Left colon (tissue), 2 donors: ENCODE measurements at regions not wholly inside any gene's neighbourhood (a gene's known extent, or its start where the extent isn't known, plus 50 kb on each side); places are given as distances from the start of the nearest gene placed in this dataset.

Experiments used
- ATAC-seq: fragments of 200-7000 bp; cut with Tn5 transposase; one replicate; pipeline ENCODE4 v1.9.1; 2020; ENCODE audit warnings: mild to moderate bottlenecking, moderate library complexity
- DNase-seq, 2 donors: peaks; one replicate each; pipeline ENCODE4 v3.0.0-alpha.2; 2020
- intact Hi-C, 2 donors: fragments of 100-400 bp; cut with DNase I in 1 of 2; cut with micrococcal nuclease in 1 of 2; formaldehyde crosslinking; loops; one replicate each; pipeline versions ENCODE4 v1.11.2 to v1.14.0; 2022; cut with DNase I, micrococcal nuclease
- donor health status: DM: no; HTN: no; CAD: no.
- donor health status: DM: yes; HTN: yes; CAD: no.

GRCh38 chr4:22237155-22237751, 278.6 kb downstream of the ADGRA3 start:
- ATAC-seq (peak; percentile 75), DNase-seq (peak; percentile 79 to 85)
- intact Hi-C loops, result no loop called here

- ATAC-seq (no peak), DNase-seq (no peak)
- intact Hi-C loops, result no loop called here
These were observed 280.2 kb downstream of the ADGRA3 start for GRCh38 chr4:22235698-22236097.

GRCh38 chr4:22233230-22233629, 282.6 kb downstream of the ADGRA3 start:
- intact Hi-C loops, result no loop called here
- ATAC-seq (no peak), DNase-seq (no peak)

- DNase-seq, result no peak
- intact Hi-C loops, result no loop called here
- ATAC-seq, result no peak
These were observed 272.4 kb upstream of the KCNIP4 start for GRCh38 chr4:22220965-22221364.

- ATAC-seq (peak; percentile 71), DNase-seq (no peak)
- intact Hi-C loops, result no loop called here
These were observed 268.9 kb upstream of the KCNIP4 start for GRCh38 chr4:22217480-22217879.

- intact Hi-C loops, result no loop called here
- no peak for ATAC-seq
- DNase-seq, result no peak
These were observed 267.7 kb upstream of the KCNIP4 start for GRCh38 chr4:22216278-22216677.

GRCh38 chr4:22215084-22215483, 266.5 kb upstream of the KCNIP4 start:
- DNase-seq, result no peak
- intact Hi-C loops, result no loop called here
- no peak for ATAC-seq

GRCh38 chr4:22203711-22204011, 255.1 kb upstream of the KCNIP4 start:
- intact Hi-C loops, result loop anchor here in 1 of 2 donors (2.0 kb wide), 1 partner anchor 63 kb away; no protein-coding TSS in a partner anchor
- no peak for ATAC-seq

GRCh38 chr4:22202975-22203710, 254.6 kb upstream of the KCNIP4 start:
- DNase-seq, result no peak
- peak; percentile 80 for ATAC-seq
- intact Hi-C loops, result loop anchor here in 1 of 2 donors (2.0 kb wide), 1 partner anchor 64 kb away; no protein-coding TSS in a partner anchor

More at GRCh38 chr4:22203711-22204011, 255.1 kb upstream of the KCNIP4 start:
- DNase-seq, result no peak

- DNase-seq, result peak; percentile 5 to 28
- intact Hi-C loops, result loop anchor here in 1 of 2 donors (2.0 kb wide), 1 partner anchor 64 kb away; no protein-coding TSS in a partner anchor
- ATAC-seq, result peak; percentile 97
These were observed 253.8 kb upstream of the KCNIP4 start for GRCh38 chr4:22202246-22202974.

- intact Hi-C loops, result no loop called here
- DNase-seq (no peak), ATAC-seq (peak; percentile 39)
These were observed 252.7 kb upstream of the KCNIP4 start for GRCh38 chr4:22201256-22201655.

GRCh38 chr4:22196551-22196950, 248.0 kb upstream of the KCNIP4 start:
- intact Hi-C loops, result no loop called here
- ATAC-seq (no peak), DNase-seq (no peak)

- ATAC-seq (no peak), DNase-seq (no peak)
- intact Hi-C loops, result no loop called here
These were observed 243.5 kb upstream of the KCNIP4 start for GRCh38 chr4:22192084-22192511.

GRCh38 chr4:22191565-22191964, 243.0 kb upstream of the KCNIP4 start:
- intact Hi-C loops, result no loop called here
- DNase-seq (no peak), ATAC-seq (no peak)

- DNase-seq (no peak), ATAC-seq (no peak)
These were observed 242.3 kb upstream of the KCNIP4 start for GRCh38 chr4:22190855-22191254.

GRCh38 chr4:22187203-22187820, 238.7 kb upstream of the KCNIP4 start:
- no peak for ATAC-seq
- intact Hi-C loops, result no loop called here

More at GRCh38 chr4:22190855-22191254, 242.3 kb upstream of the KCNIP4 start:
- intact Hi-C loops, result no loop called here

GRCh38 chr4:22181736-22182135, 233.2 kb upstream of the KCNIP4 start:
- DNase-seq, result no peak
- no peak for ATAC-seq
- intact Hi-C loops, result no loop called here

More at GRCh38 chr4:22187203-22187820, 238.7 kb upstream of the KCNIP4 start:
- DNase-seq, result no peak

- ATAC-seq (no peak), DNase-seq (no peak)
- intact Hi-C loops, result no loop called here
These were observed 230.7 kb upstream of the KCNIP4 start for GRCh38 chr4:22179124-22179874.

- ATAC-seq (no peak), DNase-seq (no peak)
- intact Hi-C loops, result no loop called here
These were observed 226.1 kb upstream of the KCNIP4 start for GRCh38 chr4:22174640-22175039.
